PFSK-1 (cell line): ENCODE measurements at regions not wholly inside any gene's neighbourhood (a gene's known extent, or its start where the extent isn't known, plus 50 kb on each side); places are given as distances from the start of the nearest gene placed in this dataset.

Experiments used
- FOXP2 ChIP-seq: optimal IDR thresholded peaks from 2 replicates; pipeline ENCODE3; 2011; ENCODE audit warnings: borderline replicate concordance, control low read depth, inconsistent platforms; ENCODE audit not compliant: insufficient read depth; ENCODE audit errors: extremely low read length, extremely low read depth
- POLR2AphosphoS5 ChIP-seq: IDR thresholded peaks from 2 replicates; pipeline ENCODE4 v1.6.1; 2012; ENCODE audit warnings: low read depth, mild to moderate bottlenecking, control low read depth, low read length, moderate library complexity
- SIN3A ChIP-seq: IDR thresholded peaks from 2 replicates; pipeline ENCODE4 v1.6.1; 2012; ENCODE audit warnings: mild to moderate bottlenecking, low read length, moderate library complexity, borderline replicate concordance; ENCODE audit not compliant: insufficient read depth
- TAF1 ChIP-seq: IDR thresholded peaks from 2 replicates; pipeline ENCODE4 v1.6.1; 2012; ENCODE audit warnings: low read length, control low read depth, borderline replicate concordance; ENCODE audit not compliant: insufficient read depth
- TF ChIP-seq, protein P1 (sequence below), 2 experiments: IDR thresholded peaks; 2 replicates each; pipeline versions ENCODE4 v1.6.1 to v1.8.0; 2011 to 2012; ENCODE audit warnings: low read depth in 2 of 2, low read length in 2 of 2, control low read depth in 1 of 2, inconsistent platforms in 1 of 2, mild to moderate bottlenecking in 1 of 2, moderate library complexity in 1 of 2; ENCODE audit not compliant: insufficient read depth in 1 of 2

DNA sequence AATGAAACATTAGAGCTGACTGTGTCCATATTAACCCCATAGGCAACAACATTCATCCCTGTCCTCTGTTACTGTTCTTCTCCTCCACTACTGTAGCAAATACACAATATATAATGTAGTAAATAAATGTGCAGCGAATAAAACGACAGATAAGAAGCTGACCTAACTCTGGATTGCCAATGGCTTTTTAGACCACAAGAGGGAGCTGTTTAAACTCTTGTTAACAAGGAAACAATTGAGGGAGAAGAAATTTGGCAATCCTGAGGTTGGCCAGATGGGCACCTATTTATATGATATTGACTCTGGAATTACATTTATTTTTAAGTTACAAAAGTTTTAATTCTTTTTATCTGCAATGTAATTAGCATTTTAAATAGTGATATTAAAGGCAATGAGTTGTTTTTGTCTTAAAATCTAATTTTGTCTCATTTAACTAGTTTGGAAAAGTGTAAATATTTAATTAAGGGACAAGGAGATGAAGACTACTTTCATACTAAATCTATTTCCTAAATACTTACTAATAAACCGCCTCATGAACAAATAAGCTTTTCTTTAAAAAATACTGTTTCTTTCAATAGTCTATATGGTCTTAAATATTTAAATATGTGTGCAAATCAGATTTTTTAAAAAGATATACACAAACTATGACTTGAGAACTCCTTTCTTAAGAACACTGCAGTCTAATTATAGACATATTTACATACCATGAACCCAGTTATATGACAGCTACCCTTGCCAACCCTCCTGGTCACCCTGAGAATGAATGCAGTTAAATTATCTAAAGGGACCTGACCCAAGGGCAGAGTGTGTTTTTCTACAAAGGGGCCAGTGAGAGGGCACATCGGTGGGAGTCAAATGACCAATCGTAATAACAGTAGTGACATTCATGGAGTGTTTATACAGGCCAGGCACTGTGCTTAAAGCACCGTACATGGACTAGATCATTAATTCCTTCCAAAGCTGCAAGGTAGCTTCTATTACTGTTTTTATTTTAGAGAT lies 52.9 kb upstream of the HPF1 start:
- no peak for TF ChIP-seq TAF1
- TF ChIP-seq POLR2AphosphoS5: no peak
- TF ChIP-seq, protein P1, sequence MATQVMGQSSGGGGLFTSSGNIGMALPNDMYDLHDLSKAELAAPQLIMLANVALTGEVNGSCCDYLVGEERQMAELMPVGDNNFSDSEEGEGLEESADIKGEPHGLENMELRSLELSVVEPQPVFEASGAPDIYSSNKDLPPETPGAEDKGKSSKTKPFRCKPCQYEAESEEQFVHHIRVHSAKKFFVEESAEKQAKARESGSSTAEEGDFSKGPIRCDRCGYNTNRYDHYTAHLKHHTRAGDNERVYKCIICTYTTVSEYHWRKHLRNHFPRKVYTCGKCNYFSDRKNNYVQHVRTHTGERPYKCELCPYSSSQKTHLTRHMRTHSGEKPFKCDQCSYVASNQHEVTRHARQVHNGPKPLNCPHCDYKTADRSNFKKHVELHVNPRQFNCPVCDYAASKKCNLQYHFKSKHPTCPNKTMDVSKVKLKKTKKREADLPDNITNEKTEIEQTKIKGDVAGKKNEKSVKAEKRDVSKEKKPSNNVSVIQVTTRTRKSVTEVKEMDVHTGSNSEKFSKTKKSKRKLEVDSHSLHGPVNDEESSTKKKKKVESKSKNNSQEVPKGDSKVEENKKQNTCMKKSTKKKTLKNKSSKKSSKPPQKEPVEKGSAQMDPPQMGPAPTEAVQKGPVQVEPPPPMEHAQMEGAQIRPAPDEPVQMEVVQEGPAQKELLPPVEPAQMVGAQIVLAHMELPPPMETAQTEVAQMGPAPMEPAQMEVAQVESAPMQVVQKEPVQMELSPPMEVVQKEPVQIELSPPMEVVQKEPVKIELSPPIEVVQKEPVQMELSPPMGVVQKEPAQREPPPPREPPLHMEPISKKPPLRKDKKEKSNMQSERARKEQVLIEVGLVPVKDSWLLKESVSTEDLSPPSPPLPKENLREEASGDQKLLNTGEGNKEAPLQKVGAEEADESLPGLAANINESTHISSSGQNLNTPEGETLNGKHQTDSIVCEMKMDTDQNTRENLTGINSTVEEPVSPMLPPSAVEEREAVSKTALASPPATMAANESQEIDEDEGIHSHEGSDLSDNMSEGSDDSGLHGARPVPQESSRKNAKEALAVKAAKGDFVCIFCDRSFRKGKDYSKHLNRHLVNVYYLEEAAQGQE (IDR thresholded peaks at IDR 0.05; ENCODE audit: insufficient read depth in 1 of 2, low read depth in 2 of 2, low read length in 2 of 2): no peak
- no peak for TF ChIP-seq FOXP2
- no peak for TF ChIP-seq SIN3A

DNA sequence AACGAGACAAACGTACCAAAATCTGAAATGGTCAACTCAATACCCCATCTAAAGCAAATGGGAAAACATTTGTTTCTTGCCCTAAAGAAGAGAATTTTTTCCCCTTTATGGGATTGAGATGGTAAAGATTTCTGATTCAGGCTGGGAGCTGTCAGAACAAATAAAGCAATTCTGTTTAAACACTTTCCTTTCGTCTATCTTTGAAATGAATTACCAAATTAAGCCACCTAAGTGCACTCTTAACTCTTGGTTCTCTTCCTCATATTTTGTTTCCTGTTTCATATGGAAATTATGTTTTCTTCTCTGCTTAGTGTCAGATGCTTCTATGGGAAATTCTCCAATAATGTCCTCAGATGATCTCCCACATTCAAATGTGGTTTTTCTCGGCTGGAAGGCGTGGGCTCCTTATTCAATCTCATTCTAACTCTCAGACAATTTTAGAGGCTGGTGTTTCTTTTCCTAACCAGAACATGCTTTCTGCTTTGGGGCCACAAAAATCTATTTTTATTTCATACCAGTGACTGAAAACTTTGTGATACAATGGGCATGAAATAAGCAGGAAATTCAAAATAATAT lies 50.3 kb upstream of the HPF1 start:
- TF ChIP-seq, protein P1 (IDR thresholded peaks at IDR 0.05; ENCODE audit: insufficient read depth in 1 of 2, low read depth in 2 of 2, low read length in 2 of 2): no peak
- TF ChIP-seq TAF1 (no peak), SIN3A (no peak), FOXP2 (no peak), POLR2AphosphoS5 (no peak)
